Hepatocyte (in vitro differentiated cells): ENCODE measurements at regions not wholly inside any gene's neighbourhood (a gene's known extent, or its start where the extent isn't known, plus 50 kb on each side); places are given as distances from the start of the nearest gene placed in this dataset.

Source experiments
- EZH2 ChIP-seq: fragments of 200-600 bp; sonication (generic); IDR thresholded peaks from 2 replicates; pipeline ENCODE4 v1.6.1; 2016; ENCODE audit warnings: antibody characterized with exemption, mild to moderate bottlenecking, borderline replicate concordance
- EZH2phosphoT487 ChIP-seq: fragments of 200-600 bp; sonication (generic); IDR thresholded peaks from one replicate; pipeline ENCODE4 v1.6.1; 2018; ENCODE audit warnings: antibody characterized with exemption, mild to moderate bottlenecking, low read depth, moderate library complexity; ENCODE audit not compliant: unreplicated experiment, severe bottlenecking
- TF ChIP-seq, protein P1 (sequence below): fragments of 200-600 bp; sonication (generic); IDR thresholded peaks from 2 replicates; pipeline ENCODE4 v1.5.1; 2016; ENCODE audit warnings: antibody characterized with exemption, mild to moderate bottlenecking; ENCODE audit not compliant: poor library complexity

GRCh38 chr14:37851054-37851453, 255.6 kb downstream of the TTC6 start:
- TF ChIP-seq, protein P1, sequence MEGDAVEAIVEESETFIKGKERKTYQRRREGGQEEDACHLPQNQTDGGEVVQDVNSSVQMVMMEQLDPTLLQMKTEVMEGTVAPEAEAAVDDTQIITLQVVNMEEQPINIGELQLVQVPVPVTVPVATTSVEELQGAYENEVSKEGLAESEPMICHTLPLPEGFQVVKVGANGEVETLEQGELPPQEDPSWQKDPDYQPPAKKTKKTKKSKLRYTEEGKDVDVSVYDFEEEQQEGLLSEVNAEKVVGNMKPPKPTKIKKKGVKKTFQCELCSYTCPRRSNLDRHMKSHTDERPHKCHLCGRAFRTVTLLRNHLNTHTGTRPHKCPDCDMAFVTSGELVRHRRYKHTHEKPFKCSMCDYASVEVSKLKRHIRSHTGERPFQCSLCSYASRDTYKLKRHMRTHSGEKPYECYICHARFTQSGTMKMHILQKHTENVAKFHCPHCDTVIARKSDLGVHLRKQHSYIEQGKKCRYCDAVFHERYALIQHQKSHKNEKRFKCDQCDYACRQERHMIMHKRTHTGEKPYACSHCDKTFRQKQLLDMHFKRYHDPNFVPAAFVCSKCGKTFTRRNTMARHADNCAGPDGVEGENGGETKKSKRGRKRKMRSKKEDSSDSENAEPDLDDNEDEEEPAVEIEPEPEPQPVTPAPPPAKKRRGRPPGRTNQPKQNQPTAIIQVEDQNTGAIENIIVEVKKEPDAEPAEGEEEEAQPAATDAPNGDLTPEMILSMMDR: no peak
- no peak for TF ChIP-seq EZH2
- TF ChIP-seq EZH2phosphoT487: no peak
